HG03378 (cell line): ENCODE measurements at regions not wholly inside any gene's neighbourhood (a gene's known extent, or its start where the extent isn't known, plus 50 kb on each side); places are given as distances from the start of the nearest gene placed in this dataset.
A peak's percentile ranks its signal among the peaks of the same experiment; 100 is the strongest.
"Not testable (repeated sequence)": the region's sequence is repeated elsewhere in the genome, so short reads cannot be mapped to it uniquely, and the experiment has no call there.

ENCODE experiments used
- ATAC-seq: cut with Tn5 transposase; IDR thresholded peaks from one replicate; pipeline ENCODE4 v1.9.1; 2021; ENCODE audit warnings: mild to moderate bottlenecking, moderate library complexity; ENCODE audit not compliant: unreplicated experiment

GRCh38 chr1:217052626-217053025 is 329.4 kb upstream of the ESRRG start:
- no peak for ATAC-seq

GRCh38 chr1:217052196-217052595 is 329.0 kb upstream of the ESRRG start:
- no peak for ATAC-seq

GRCh38 chr1:217049721-217050120 is 326.5 kb upstream of the ESRRG start:
- no peak for ATAC-seq

- no peak for ATAC-seq
Observed at GRCh38 chr1:217049081-217049480, 325.9 kb upstream of the ESRRG start.

- no peak for ATAC-seq
Observed at GRCh38 chr1:217048104-217048707, 325.0 kb upstream of the ESRRG start.

- ATAC-seq: no peak
Observed at GRCh38 chr1:217040711-217041455, 317.7 kb upstream of the ESRRG start.

- no peak for ATAC-seq
Observed at GRCh38 chr1:217039926-217040325, 316.7 kb upstream of the ESRRG start.

GRCh38 chr1:217039139-217039538 is 315.9 kb upstream of the ESRRG start:
- not testable (repeated sequence) for ATAC-seq

GRCh38 chr1:217036757-217037156 is 313.5 kb upstream of the ESRRG start:
- no peak for ATAC-seq

GRCh38 chr1:217032715-217033367 is 309.6 kb upstream of the ESRRG start:
- no peak for ATAC-seq

- no peak for ATAC-seq
Observed at GRCh38 chr1:217029281-217030157, 306.3 kb upstream of the ESRRG start.

GRCh38 chr1:217027403-217028080 is 304.3 kb upstream of the ESRRG start:
- ATAC-seq: peak; percentile 100

GRCh38 chr1:217026531-217026930 is 303.3 kb upstream of the ESRRG start:
- no peak for ATAC-seq

- ATAC-seq: no peak
Observed at GRCh38 chr1:217025381-217025780, 302.2 kb upstream of the ESRRG start.

GRCh38 chr1:217024911-217025310 is 301.7 kb upstream of the ESRRG start:
- no peak for ATAC-seq

GRCh38 chr1:217021956-217022355 is 298.7 kb upstream of the ESRRG start:
- no peak for ATAC-seq

- no peak for ATAC-seq
Observed at GRCh38 chr1:217021400-217021799, 298.2 kb upstream of the ESRRG start.

- ATAC-seq: no peak
Observed at GRCh38 chr1:217019475-217019874, 296.2 kb upstream of the ESRRG start.

- ATAC-seq: no peak
Observed at GRCh38 chr1:217018648-217019047, 295.4 kb upstream of the ESRRG start.

GRCh38 chr1:217017165-217017564 is 293.9 kb upstream of the ESRRG start:
- no peak for ATAC-seq

- ATAC-seq: no peak
Observed at GRCh38 chr1:217014066-217014465, 290.8 kb upstream of the ESRRG start.
